NCI-H510A (cell line): ENCODE measurements at regions not wholly inside any gene's neighbourhood (a gene's known extent, or its start where the extent isn't known, plus 50 kb on each side); places are given as distances from the start of the nearest gene placed in this dataset.

ENCODE experiments used
- DNase-seq: peaks from one replicate; lab custom pipeline; 2025; lab: John Stamatoyannopoulos, UW

DNA sequence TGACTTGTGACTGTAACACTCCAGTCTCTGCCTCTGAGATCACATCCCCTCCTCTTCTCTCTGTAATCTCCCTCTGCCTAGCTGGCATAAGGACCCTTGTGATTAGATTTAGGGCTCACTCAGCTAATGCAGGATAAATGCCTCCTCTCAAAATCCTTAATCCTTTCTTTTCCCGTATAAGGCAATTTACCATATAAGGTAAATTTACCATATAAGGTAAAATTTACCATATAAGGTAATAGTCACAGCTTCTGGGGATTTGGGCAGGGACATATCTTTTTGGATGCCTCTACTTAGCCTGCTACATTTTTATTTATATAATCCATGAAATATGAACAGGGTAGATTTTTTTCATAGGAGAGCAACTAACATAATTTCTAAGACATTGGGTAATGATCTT lies 318.0 kb upstream of the PUM3 start:
- DNase-seq, result no peak

GRCh38 chr9:3157011-3157410 lies 313.1 kb upstream of the PUM3 start:
- no peak for DNase-seq

DNA sequence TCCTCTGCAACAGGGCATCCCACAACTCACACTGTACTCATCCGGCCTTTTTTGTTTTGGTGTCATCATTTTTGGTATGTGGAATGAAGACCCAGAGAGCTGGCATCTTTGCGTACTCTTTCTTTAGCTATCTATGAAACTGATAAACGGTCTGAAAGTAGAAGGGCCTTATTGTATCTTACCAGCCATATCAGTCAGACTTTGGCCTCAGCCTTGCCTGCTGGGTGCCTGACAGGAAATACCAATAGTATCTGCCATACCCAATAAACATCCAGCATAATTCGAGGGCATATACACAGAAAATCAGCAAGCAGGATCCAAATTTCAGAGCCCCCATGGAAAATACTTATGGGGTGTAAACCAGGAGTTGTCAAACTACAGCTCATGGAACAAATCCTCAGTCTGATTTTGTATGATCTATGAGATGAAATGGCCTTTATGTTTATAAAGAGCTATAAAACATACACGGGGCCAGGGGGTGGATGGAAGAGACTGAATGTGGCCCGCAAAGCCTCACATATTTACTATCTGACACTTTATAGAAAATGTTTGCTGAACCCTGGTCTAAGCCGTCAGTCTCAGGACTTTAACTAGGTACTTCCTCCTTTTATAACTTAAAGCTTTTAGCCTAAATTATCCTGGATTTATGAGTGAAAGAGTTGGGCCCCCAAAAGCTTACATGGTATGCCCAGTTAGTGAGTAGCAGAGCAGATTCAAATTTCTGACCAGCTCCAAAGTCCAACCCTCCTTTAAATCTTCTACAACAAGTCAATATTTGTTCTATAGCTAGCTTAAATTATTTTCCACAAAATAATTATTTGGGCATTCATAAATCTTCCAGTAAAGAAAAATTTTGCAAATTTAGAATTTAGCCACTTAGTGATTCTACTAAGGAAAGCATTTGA lies 308.0 kb upstream of the PUM3 start:
- no peak for DNase-seq

DNA sequence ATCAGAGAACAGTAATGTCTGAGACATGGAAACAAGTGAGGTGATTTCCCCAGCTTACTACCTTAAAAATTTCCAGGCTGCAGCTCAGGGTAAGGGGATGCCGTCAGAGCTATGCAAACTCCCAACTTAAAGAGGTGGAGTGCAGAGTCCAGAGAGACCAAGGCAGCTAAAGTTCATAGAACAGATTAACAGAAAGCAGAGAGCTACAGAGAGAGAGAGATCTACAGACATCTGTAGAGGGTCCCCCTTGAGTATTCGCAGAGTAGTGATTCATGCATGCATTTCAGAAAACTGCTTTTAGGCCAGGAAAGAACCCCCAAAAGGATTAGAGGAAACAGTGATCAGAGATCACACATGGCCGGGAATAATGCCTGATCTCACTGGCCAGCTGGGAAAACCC lies 306.2 kb upstream of the PUM3 start:
- no peak for DNase-seq

GRCh38 chr9:3138231-3139229 lies 294.6 kb upstream of the PUM3 start:
- no peak for DNase-seq

GRCh38 chr9:3137347-3137695 lies 293.4 kb upstream of the PUM3 start:
- no peak for DNase-seq

DNA sequence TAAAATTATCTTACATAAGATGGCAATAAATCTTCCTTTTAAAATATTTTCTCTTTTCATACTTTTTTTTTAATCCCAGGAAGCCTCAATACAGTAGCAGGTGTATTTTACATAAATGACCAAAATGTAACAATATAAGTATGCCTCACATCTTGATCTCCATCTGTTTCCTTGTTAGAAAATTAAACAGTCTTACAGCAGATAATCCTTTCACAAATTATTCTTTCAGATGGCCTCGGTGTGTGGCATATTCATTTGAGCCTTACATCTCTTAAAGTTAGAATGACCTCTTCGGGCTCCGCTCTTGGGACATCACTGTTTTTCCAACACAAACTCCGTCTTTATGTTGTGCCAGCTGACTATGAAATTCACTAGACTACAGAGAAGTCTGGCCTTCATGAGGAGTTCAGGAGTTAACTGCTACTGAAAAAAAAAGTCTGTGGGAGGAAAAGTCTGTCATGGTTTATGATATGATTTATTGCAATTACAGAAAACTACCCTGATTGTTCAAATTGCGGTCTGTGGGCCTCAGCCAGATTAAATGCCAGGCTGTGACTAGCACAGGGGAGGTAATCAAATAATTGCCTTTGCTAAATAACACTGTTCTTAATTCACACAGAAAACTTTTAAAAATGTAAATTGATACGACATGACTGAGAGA lies 292.9 kb upstream of the PUM3 start:
- DNase-seq, result no peak

GRCh38 chr9:3136230-3136629 lies 292.3 kb upstream of the PUM3 start:
- DNase-seq, result no peak

DNA sequence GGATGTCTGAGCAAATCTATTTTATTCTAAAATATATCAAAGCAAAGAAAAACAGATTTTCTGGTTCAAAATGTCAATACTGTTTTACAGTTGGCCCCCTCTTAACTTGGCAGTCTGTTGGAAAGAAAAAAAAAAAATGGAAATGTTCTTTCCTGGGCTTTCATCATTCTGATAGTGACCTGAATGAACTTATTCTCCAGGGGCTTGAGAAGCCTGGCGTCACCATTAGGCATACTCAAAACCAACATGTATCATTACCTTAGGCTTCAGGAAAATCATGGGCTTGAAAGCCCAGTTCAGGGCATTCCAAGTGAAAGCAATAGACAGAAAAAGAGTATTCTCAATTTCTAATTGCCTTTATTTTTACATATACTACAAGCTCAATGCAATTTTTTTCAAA lies 283.7 kb upstream of the PUM3 start:
- no peak for DNase-seq

DNA sequence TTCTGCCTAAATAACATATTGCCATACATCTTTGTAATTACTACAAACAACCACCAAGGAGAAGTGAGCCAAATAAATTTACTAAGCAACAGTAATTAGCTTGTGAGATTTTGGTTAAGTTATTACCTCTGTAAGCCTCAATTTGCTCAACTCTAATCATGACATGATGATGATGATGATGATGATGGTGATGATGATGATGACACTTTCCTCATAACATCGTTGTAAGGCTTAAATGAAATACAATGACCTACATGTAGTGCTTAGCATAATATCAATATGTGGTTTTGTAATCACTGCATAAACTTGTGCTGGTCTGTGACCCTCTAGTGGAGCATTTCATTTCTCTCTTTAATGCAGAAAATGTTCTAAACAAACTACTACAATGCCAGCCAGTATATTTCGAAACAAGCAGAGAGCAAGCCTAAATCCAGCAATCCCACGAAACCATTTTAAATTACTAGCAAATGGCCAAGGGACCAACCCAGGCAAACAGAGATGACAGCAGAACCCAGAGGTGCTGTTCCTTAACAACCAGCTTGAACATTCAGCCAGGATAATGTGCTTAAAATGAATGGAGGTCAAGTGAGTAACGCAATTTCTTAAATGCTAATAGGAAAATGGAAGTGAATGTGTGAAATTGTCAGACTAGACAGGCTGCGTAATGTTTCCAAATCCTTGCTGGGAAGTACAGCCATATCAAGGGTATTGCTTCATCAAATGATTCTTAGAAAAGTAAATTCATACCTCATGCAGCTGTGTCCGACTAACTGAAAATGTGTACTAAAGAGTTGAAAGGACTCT lies 281.9 kb upstream of the PUM3 start:
- no peak for DNase-seq

DNA sequence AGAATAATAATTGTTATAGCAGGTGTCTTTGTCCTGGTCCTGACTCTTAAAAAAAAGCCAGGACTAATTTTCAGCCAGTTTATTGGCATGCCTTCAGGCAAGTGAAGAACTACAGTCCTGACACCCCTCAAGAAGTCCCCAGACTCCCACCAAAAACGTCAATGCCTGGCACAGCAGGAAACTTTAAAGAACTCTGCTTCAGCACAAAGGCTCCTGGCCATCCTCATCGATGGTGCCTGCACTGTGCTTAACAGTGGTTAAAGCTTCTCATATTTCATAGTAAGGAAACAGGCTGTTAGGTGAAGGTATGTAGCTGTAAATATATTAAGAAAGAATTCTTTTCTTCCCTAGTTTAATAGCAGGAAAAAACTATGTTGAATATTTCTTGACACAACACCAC lies 280.1 kb upstream of the PUM3 start:
- DNase-seq, result no peak

GRCh38 chr9:3118081-3118480 lies 274.2 kb upstream of the PUM3 start:
- no peak for DNase-seq

GRCh38 chr9:3099646-3100045 lies 255.8 kb upstream of the PUM3 start:
- DNase-seq, result no peak

- DNase-seq, result no peak
These were observed 244.3 kb upstream of the PUM3 start for GRCh38 chr9:3088219-3088618.

GRCh38 chr9:3087697-3088096 lies 243.8 kb upstream of the PUM3 start:
- no peak for DNase-seq

- no peak for DNase-seq
These were observed 237.1 kb upstream of the PUM3 start for GRCh38 chr9:3080951-3081350.

- DNase-seq, result no peak
These were observed 230.4 kb upstream of the PUM3 start for GRCh38 chr9:3074247-3074646.

DNA sequence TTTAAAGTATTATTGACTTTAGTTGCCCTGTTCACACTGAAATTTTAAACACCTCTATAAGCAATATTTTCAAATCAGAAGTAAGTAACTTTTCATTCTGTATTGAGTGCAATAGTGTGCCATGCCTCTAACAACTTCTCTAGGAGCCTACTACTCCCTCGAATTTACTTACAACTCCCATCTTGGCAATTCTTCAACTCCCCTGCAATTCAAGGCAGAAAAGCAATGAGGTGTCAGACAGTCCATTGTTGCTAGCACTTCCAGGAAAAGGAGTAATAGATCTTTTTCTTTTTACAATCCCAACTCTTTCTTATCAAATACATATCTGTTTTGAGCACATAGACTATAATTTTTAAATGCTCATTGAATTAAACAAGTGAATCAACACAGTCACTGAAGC lies 222.7 kb upstream of the PUM3 start:
- DNase-seq, result no peak

DNA sequence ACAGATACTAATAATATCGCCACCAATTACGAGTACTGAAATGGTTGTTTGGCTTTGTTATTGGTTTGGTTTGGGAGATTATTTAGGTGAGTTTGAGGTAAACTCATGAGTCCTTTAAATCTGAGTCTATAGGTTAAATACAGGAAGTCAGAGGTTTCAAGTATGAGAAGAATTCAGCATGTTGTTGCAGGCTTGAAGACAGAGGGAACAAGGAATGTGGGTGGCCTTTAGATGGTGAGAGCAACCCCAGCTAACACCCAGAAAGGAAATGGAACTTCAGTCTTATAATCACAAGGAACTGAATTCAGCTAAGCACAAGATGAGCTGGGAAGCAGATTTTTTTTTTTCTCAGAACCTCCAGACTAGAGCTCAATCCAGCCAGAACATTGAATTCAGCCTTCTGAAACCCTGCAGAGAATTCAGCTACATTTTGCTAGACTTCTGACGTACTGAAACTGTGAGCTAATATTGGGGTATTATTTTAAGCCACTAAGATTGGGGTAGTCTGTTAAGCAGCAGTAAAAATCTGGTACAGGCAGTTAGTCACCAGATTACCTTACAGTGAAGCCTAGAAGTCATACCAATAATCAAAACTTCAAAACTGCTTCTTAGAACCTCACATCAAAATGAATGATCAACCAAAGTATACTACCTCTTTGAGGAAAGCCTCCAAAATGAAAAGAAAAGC lies 216.0 kb upstream of the PUM3 start:
- no peak for DNase-seq

DNA sequence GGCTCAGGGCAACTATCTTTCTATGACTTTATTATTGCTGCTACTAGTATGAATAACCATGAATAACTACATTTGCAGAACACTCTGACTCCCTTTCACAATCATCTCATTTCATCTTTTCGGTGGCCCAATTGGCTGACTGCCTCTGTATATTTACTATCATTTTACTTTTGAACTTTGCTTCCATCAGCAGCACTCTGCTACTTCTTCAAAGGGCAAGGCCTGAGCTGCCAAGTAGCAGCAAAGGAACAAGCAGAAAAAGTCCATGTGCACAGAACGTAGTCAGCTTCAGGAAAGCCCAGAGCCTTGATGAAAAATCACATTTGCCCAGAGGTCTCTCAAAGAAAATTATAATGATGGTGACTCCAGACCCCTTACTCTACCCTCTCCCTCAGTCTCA lies 214.5 kb upstream of the PUM3 start:
- no peak for DNase-seq

DNA sequence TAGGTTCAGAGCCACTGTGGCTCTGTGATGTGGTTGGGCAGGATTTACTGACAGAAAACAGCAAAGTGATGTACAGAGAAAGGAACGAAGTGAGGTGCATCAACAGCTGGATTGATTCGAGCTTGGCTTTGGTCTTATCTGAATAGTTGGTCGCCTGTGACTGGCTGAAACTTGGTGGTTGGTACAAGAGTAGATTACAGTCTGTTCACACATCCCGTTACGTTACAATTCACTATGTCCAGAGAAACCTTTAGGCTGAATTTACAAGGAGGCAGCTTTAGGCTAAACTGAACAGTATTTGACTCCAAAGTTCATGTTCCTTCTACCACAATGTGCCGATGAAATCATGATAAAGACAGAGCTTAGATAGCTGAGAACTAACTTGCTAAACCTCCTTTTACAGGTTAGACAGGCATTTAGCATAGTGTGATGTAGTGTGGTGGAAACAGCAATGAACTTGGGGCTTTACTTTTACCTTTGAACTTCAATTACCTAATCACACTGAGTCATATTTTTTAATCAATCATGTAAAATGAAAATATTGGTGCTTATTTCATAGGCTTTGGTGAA lies 210.2 kb upstream of the PUM3 start:
- no peak for DNase-seq
